C4-2B (cell line): ENCODE measurements at regions not wholly inside any gene's neighbourhood (a gene's known extent, or its start where the extent isn't known, plus 50 kb on each side); places are given as distances from the start of the nearest gene placed in this dataset.

ENCODE experiments used
- ZFX ChIP-seq: fragments of 450-650 bp; IDR thresholded peaks from 2 replicates; pipeline ENCODE4 v1.6.1; 2017
- TF ChIP-seq, protein P1 (sequence below): fragments of 450-650 bp; conservative IDR thresholded peaks from 2 replicates; pipeline ENCODE4 v1.5.1; 2017; ENCODE audit warnings: mild to moderate bottlenecking

DNA sequence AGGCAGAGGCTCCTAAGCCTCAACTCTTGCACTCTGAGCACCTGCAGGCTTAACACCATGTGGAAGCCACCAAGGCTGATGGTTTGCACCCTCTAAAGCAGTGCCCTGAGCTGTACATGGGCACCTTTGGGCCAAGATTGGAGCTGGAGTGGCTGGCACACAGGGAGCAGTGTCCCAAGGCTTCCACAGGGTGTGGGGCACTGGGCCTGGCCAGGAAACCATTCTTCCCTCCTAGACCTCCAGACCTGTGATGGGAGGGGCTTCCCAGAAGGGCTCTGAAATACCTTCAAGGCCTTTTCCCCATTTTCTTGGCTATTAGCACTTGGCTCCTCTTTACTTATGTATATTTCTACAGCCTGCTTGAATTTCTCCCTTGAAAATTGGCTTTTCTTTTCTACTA is 67.9 kb upstream of the PPM1J start:
- TF ChIP-seq ZFX: no peak
- TF ChIP-seq, protein P1, sequence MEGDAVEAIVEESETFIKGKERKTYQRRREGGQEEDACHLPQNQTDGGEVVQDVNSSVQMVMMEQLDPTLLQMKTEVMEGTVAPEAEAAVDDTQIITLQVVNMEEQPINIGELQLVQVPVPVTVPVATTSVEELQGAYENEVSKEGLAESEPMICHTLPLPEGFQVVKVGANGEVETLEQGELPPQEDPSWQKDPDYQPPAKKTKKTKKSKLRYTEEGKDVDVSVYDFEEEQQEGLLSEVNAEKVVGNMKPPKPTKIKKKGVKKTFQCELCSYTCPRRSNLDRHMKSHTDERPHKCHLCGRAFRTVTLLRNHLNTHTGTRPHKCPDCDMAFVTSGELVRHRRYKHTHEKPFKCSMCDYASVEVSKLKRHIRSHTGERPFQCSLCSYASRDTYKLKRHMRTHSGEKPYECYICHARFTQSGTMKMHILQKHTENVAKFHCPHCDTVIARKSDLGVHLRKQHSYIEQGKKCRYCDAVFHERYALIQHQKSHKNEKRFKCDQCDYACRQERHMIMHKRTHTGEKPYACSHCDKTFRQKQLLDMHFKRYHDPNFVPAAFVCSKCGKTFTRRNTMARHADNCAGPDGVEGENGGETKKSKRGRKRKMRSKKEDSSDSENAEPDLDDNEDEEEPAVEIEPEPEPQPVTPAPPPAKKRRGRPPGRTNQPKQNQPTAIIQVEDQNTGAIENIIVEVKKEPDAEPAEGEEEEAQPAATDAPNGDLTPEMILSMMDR: no peak
